ENCODE measurements at regions not wholly inside any gene's neighbourhood (a gene's known extent, or its start where the extent isn't known, plus 50 kb on each side); places are given as distances from the start of the nearest gene placed in this dataset.
"Not testable (repeated sequence)": the region's sequence is repeated elsewhere in the genome, so short reads cannot be mapped to it uniquely, and the experiment has no call there.

GRCh38 chr4:187744911-187745310 lies 250.7 kb upstream of the ZFP42 start:
- no peak overlapping the region for H3K27ac ChIP-seq
- peaks cover 0 to 15% of the 10 kb centered on the region in 2 donors for H3K9me3 ChIP-seq
- no peak overlapping the region for H3K4me3 ChIP-seq
- H3K27me3 ChIP-seq = no peaks in the 10 kb centered on the region
- no peak for DNase-seq (ENCODE audit: low spot score in 2 of 2)
- intact Hi-C loops (cut with DNase I) = no loop called here
- no peak for TF ChIP-seq CTCF (IDR thresholded peaks at IDR 0.05)
- H3K36me3 ChIP-seq = no peaks in the 10 kb centered on the region
- H3K4me1 ChIP-seq = no peaks in the 10 kb centered on the region

- H3K36me3 ChIP-seq; H3K4me1 ChIP-seq; H3K4me3 ChIP-seq; H3K27ac ChIP-seq; H3K27me3 ChIP-seq; DNase-seq (ENCODE audit: low spot score in 2 of 2); H3K9me3 ChIP-seq; intact Hi-C loops (cut with DNase I): not testable (repeated sequence)
Measured at GRCh38 chr4:187750652-187751051, 244.9 kb upstream of the ZFP42 start.

GRCh38 chr4:187767158-187767557 lies 228.4 kb upstream of the ZFP42 start:
- DNase-seq (ENCODE audit: low spot score in 2 of 2) = no peak
- Histone ChIP-seq H3K36me3 (no peaks in the 10 kb centered on the region), H3K9me3 (no peaks in the 10 kb centered on the region), H3K4me1 (peaks cover 0 to 2% of the 10 kb centered on the region in 2 donors), H3K27ac (no peak overlapping the region), H3K27me3 (no peaks in the 10 kb centered on the region), H3K4me3 (no peak overlapping the region)
- TF ChIP-seq CTCF (IDR thresholded peaks at IDR 0.05) = no peak
- intact Hi-C loops (cut with DNase I) = no loop called here

GRCh38 chr4:187767687-187768086 lies 227.9 kb upstream of the ZFP42 start:
- TF ChIP-seq CTCF (IDR thresholded peaks at IDR 0.05) = no peak
- no peaks in the 10 kb centered on the region for H3K9me3 ChIP-seq
- no peaks in the 10 kb centered on the region for H3K27me3 ChIP-seq
- no peaks in the 10 kb centered on the region for H3K36me3 ChIP-seq
- DNase-seq (ENCODE audit: low spot score in 2 of 2) = no peak
- peaks cover 0 to 2% of the 10 kb centered on the region in 2 donors for H3K4me1 ChIP-seq
- H3K27ac ChIP-seq = no peak overlapping the region
- H3K4me3 ChIP-seq = no peak overlapping the region
- intact Hi-C loops (cut with DNase I) = no loop called here

- H3K36me3 ChIP-seq = no peaks in the 10 kb centered on the region
- no peak for TF ChIP-seq CTCF (IDR thresholded peaks at IDR 0.05)
- no peaks in the 10 kb centered on the region for H3K27me3 ChIP-seq
- no peak for DNase-seq (ENCODE audit: low spot score in 2 of 2)
- no peaks in the 10 kb centered on the region for H3K9me3 ChIP-seq
- peaks cover 0 to 2% of the 10 kb centered on the region in 2 donors for H3K4me1 ChIP-seq
- intact Hi-C loops (cut with DNase I) = no loop called here
- H3K4me3 ChIP-seq = no peak overlapping the region
- H3K27ac ChIP-seq = no peak overlapping the region
Measured at GRCh38 chr4:187770345-187770744, 225.2 kb upstream of the ZFP42 start.

GRCh38 chr4:187777954-187778353 lies 217.6 kb upstream of the ZFP42 start:
- no peaks in the 10 kb centered on the region for H3K4me1 ChIP-seq
- H3K9me3 ChIP-seq = no peaks in the 10 kb centered on the region
- no peak overlapping the region for H3K4me3 ChIP-seq
- no peaks in the 10 kb centered on the region for H3K36me3 ChIP-seq
- no peak for TF ChIP-seq CTCF (IDR thresholded peaks at IDR 0.05)
- no peaks in the 10 kb centered on the region for H3K27me3 ChIP-seq
- intact Hi-C loops (cut with DNase I) = no loop called here
- no peak for DNase-seq (ENCODE audit: low spot score in 2 of 2)
- no peak overlapping the region for H3K27ac ChIP-seq

Data from ascending aorta (tissue), 2 donors.